Liver (tissue), 8 donors: ENCODE measurements at regions not wholly inside any gene's neighbourhood (a gene's known extent, or its start where the extent isn't known, plus 50 kb on each side); places are given as distances from the start of the nearest gene placed in this dataset.

Experiments
- DNase-seq: peaks from one replicate; pipeline ENCODE4 v3.0.0-alpha.2; 2017; ENCODE audit warnings: low spot score
- H3K27ac ChIP-seq, 2 donors: one replicate each; pipeline ENCODE4 v1.7.0; 2013; ENCODE audit warnings: inconsistent platforms in 2 of 2, low read length in 2 of 2, control low read depth in 1 of 2, low read depth in 1 of 2, mild to moderate bottlenecking in 1 of 2
- H3K27me3 ChIP-seq, 4 donors: one replicate each; pipeline versions ENCODE4 v1.6.1 to v1.7.0; 2013; ENCODE audit warnings: low read length in 3 of 4, inconsistent platforms in 1 of 4, mild to moderate bottlenecking in 1 of 4, moderate library complexity in 1 of 4; ENCODE audit not compliant: control insufficient read depth in 4 of 4, insufficient read depth in 4 of 4
- H3K36me3 ChIP-seq, 4 donors: one replicate each; pipeline versions ENCODE4 v1.6.1 to v1.7.0; 2013; ENCODE audit warnings: low read length in 3 of 4, mild to moderate bottlenecking in 3 of 4, low read depth in 1 of 4, moderate library complexity in 1 of 4; ENCODE audit not compliant: control insufficient read depth in 4 of 4, insufficient read depth in 3 of 4
- H3K4me1 ChIP-seq, 4 donors: one replicate each; pipeline versions ENCODE4 v1.6.1 to v1.7.0; 2013; ENCODE audit warnings: low read length in 3 of 4, mild to moderate bottlenecking in 3 of 4, moderate library complexity in 1 of 4; ENCODE audit not compliant: control insufficient read depth in 4 of 4, insufficient read depth in 4 of 4
- H3K4me3 ChIP-seq, 3 donors: one replicate each; pipeline versions ENCODE4 v1.6.1 to v1.7.0; 2013; ENCODE audit warnings: low read length in 3 of 3, control low read depth in 1 of 3, low read depth in 1 of 3, mild to moderate bottlenecking in 1 of 3
- H3K9ac ChIP-seq, 2 donors: one replicate each; pipeline ENCODE4 v1.7.0; 2013; ENCODE audit warnings: low read length in 2 of 2, mild to moderate bottlenecking in 2 of 2, moderate library complexity in 2 of 2, control low read depth in 1 of 2, low read depth in 1 of 2
- H3K9me3 ChIP-seq, 4 donors: one replicate each; pipeline versions ENCODE4 v1.6.1 to v1.7.0; 2013; ENCODE audit warnings: low read length in 3 of 4; ENCODE audit not compliant: control insufficient read depth in 4 of 4
- ATF3 ChIP-seq: IDR thresholded peaks from 2 replicates; pipeline ENCODE4 v1.6.1; 2016; ENCODE audit warnings: antibody characterized with exemption
- CTCF ChIP-seq: fragments of 150-350 bp; IDR thresholded peaks from 2 replicates; pipeline ENCODE4 v1.5.1; 2017; ENCODE audit warnings: improper control_type of control experiment, low read depth, low read length; ENCODE audit not compliant: missing input control
- EGR1 ChIP-seq, 2 donors: IDR thresholded peaks; 2 replicates each; pipeline ENCODE4 v1.6.1; 2016 to 2018; ENCODE audit warnings: antibody characterized with exemption in 2 of 2, low read depth in 2 of 2
- FOXA1 ChIP-seq: IDR thresholded peaks from 2 replicates; pipeline ENCODE4 v1.6.1; 2016; ENCODE audit warnings: antibody characterized with exemption
- GABPA ChIP-seq, 2 donors: IDR thresholded peaks in 1 of 2; conservative IDR thresholded peaks in 1 of 2; 2 replicates each; pipeline ENCODE4 v1.6.1; 2016; ENCODE audit warnings: antibody characterized with exemption in 2 of 2, mild to moderate bottlenecking in 1 of 2, moderate library complexity in 1 of 2
- HNF4A ChIP-seq, 2 donors: conservative IDR thresholded peaks; 2 replicates each; pipeline ENCODE4 v1.6.1; 2016; ENCODE audit warnings: antibody characterized with exemption in 2 of 2, mild to moderate bottlenecking in 2 of 2
- HNF4G ChIP-seq: IDR thresholded peaks from 2 replicates; pipeline ENCODE4 v1.6.1; 2016; ENCODE audit warnings: antibody characterized with exemption
- MAX ChIP-seq: IDR thresholded peaks from 2 replicates; pipeline ENCODE4 v1.6.1; 2016; ENCODE audit warnings: antibody characterized with exemption
- RAD21 ChIP-seq, 2 donors: IDR thresholded peaks; 2 replicates each; pipeline ENCODE4 v1.6.1; 2016; ENCODE audit warnings: antibody characterized with exemption in 2 of 2, mild to moderate bottlenecking in 2 of 2
- REST ChIP-seq: IDR thresholded peaks from 2 replicates; pipeline ENCODE4 v1.6.1; 2016; ENCODE audit warnings: antibody characterized with exemption, mild to moderate bottlenecking
- RXRA ChIP-seq, 2 donors: IDR thresholded peaks; 2 replicates each; pipeline ENCODE4 v1.6.1; 2017 to 2018; ENCODE audit warnings: antibody characterized with exemption in 2 of 2, mild to moderate bottlenecking in 1 of 2
- SP1 ChIP-seq: IDR thresholded peaks from 2 replicates; pipeline ENCODE4 v1.6.1; 2018; ENCODE audit warnings: antibody characterized with exemption, mild to moderate bottlenecking
- TAF1 ChIP-seq: conservative IDR thresholded peaks from 2 replicates; pipeline ENCODE4 v1.6.1; 2016; ENCODE audit warnings: antibody characterized with exemption, mild to moderate bottlenecking
- WGBS: extraction: QIAGEN DNeasy Blood & Tissue Kit; methylation state at CpG from one replicate; pipeline ENCODE4 v1.1.7; 2013; 5-methylcytosine and 5-hydroxymethylcytosine counted together
- TF ChIP-seq, protein P1 (sequence below): IDR thresholded peaks from 2 replicates; pipeline ENCODE4 v1.6.1; 2016; ENCODE audit warnings: antibody characterized with exemption
- donor health status: healthy.
- donor health status: healthy.
- donor health status: healthy.
- donor health status: healthy.
- donor health status: healthy.

DNA sequence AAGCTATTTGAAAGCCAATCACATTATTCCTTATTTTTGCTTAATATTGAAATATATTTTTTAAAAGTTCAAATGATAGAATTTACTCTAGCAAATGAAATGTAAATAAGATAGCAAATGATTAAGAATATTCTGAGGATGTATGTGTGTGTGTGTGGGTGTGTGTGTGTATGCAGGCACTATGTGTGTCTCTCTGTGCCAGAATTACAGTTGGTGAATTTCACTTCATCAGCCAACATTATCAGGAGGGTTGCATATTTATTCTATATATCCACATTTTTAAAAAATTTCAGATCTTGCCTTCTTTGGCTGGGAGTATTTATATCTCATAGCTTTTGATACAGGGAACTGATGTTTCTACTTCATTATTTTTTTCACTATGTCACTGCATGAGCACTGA, 274.9 kb upstream of the SOX5 start (continued):
- TF ChIP-seq HNF4G (no peak), GABPA (IDR thresholded peaks at IDR 0.05 in 1 of 2, conservative IDR thresholded peaks at IDR 0.05 in 1 of 2) (no peak), RAD21 (IDR thresholded peaks at IDR 0.05) (no peak), SP1 (no peak), MAX (no peak)
- TF ChIP-seq, protein P1, sequence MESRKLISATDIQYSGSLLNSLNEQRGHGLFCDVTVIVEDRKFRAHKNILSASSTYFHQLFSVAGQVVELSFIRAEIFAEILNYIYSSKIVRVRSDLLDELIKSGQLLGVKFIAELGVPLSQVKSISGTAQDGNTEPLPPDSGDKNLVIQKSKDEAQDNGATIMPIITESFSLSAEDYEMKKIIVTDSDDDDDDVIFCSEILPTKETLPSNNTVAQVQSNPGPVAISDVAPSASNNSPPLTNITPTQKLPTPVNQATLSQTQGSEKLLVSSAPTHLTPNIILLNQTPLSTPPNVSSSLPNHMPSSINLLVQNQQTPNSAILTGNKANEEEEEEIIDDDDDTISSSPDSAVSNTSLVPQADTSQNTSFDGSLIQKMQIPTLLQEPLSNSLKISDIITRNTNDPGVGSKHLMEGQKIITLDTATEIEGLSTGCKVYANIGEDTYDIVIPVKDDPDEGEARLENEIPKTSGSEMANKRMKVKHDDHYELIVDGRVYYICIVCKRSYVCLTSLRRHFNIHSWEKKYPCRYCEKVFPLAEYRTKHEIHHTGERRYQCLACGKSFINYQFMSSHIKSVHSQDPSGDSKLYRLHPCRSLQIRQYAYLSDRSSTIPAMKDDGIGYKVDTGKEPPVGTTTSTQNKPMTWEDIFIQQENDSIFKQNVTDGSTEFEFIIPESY, result no peak

DNA sequence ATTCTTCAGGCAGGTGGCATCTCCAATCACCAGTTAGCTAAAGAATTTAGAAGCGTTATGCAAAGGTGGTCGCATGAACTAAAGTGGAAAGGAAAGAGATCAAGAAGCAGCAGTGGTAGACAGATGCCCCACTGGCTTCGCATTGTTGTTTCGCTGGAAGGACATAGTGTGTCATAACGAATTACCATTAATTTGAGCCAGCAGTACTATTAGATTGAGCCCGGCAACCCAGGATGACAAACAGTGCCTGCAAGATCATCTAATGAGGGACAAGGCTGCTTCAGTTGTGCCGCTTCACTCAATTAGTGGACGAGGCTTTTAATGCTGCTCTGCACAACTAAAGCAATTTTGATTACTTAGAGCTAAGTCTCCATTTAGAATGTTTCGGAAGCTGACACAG, 274.5 kb upstream of the SOX5 start:
- H3K4me1 ChIP-seq, result no peaks in the 10 kb centered on the region
- DNase-seq, result no peak
- no peak overlapping the region for H3K4me3 ChIP-seq
- no peak for TF ChIP-seq TAF1
- TF ChIP-seq FOXA1, result no peak
- TF ChIP-seq HNF4G, result no peak
- no peak for TF ChIP-seq RXRA (IDR thresholded peaks at IDR 0.05)
- TF ChIP-seq SP1, result no peak
- TF ChIP-seq, protein P1, result no peak
- TF ChIP-seq RAD21 (IDR thresholded peaks at IDR 0.05), result no peak
- no peak for TF ChIP-seq CTCF
- TF ChIP-seq GABPA (IDR thresholded peaks at IDR 0.05 in 1 of 2, conservative IDR thresholded peaks at IDR 0.05 in 1 of 2), result no peak
- TF ChIP-seq ATF3, result no peak
- H3K27me3 ChIP-seq, result no peaks in the 10 kb centered on the region
- H3K9ac ChIP-seq, result no peak overlapping the region
- WGBS, result 96% methylated on average over 9 of the region's 9 CpGs
- no peaks in the 10 kb centered on the region for H3K36me3 ChIP-seq
- no peak overlapping the region for H3K27ac ChIP-seq
- H3K9me3 ChIP-seq, result no peaks in the 10 kb centered on the region

DNA sequence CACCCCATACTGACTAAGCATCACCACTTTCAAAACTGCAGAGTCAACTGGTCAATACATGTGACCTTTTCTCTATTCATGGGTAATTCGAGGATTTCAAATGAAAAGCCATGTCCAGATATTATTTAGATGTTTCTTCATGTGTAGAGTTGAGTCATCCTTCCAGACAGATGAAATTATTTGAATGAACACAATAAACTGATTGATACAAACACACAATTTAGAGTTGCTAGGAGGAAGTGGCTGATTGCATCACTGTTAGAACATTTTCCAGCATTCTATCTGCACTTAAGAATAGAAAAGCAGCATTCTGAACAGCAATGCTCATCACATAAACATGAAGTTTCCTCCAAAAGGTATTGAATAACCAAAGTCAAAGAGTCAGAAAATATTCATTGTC, 273.5 kb upstream of the SOX5 start:
- H3K9me3 ChIP-seq, result no peaks in the 10 kb centered on the region
- DNase-seq, result no peak
- TF ChIP-seq HNF4A (conservative IDR thresholded peaks at IDR 0.05) (no peak), CTCF (no peak), REST (no peak), ATF3 (no peak), EGR1 (IDR thresholded peaks at IDR 0.05; ENCODE audit: low read depth in 2 of 2) (no peak)
- TF ChIP-seq, protein P1, result no peak
- no peak overlapping the region for H3K4me3 ChIP-seq
- no peak overlapping the region for H3K27ac ChIP-seq
- no peaks in the 10 kb centered on the region for H3K36me3 ChIP-seq
- no peaks in the 10 kb centered on the region for H3K4me1 ChIP-seq
- WGBS, result 69% methylated on average over 1 of the region's 1 CpG
- H3K9ac ChIP-seq, result no peak overlapping the region
- H3K27me3 ChIP-seq, result no peaks in the 10 kb centered on the region
